Stimulated activated CD4-positive, alpha-beta T cell treated with anti-CD3 and anti-CD28 coated beads, Interleukin-1b, Interleukin-23, amount 100 ng/mL, for 4 hours (primary cell): ENCODE measurements at regions not wholly inside any gene's neighbourhood (a gene's known extent, or its start where the extent isn't known, plus 50 kb on each side); places are given as distances from the start of the nearest gene placed in this dataset.

ENCODE experiments used
- DNase-seq, 2 donors: peaks; one replicate each; pipeline ENCODE4 v3.0.0-alpha.2; 2020; ENCODE audit warnings: low read depth in 2 of 2

GRCh38 chr9:18348083-18348475, 125.9 kb upstream of the ADAMTSL1 start:
- no peak for DNase-seq

- no peak for DNase-seq
These were observed 124.4 kb upstream of the ADAMTSL1 start for GRCh38 chr9:18349530-18349929.

- DNase-seq: no peak
These were observed 123.9 kb upstream of the ADAMTSL1 start for GRCh38 chr9:18350036-18350435.

- no peak for DNase-seq
These were observed 122.9 kb upstream of the ADAMTSL1 start for GRCh38 chr9:18350995-18351595.

GRCh38 chr9:18352711-18353110, 121.2 kb upstream of the ADAMTSL1 start:
- no peak for DNase-seq

GRCh38 chr9:18353473-18353872, 120.5 kb upstream of the ADAMTSL1 start:
- DNase-seq: no peak

- DNase-seq: no peak
These were observed 116.6 kb upstream of the ADAMTSL1 start for GRCh38 chr9:18357321-18357720.

- DNase-seq: no peak
These were observed 115.6 kb upstream of the ADAMTSL1 start for GRCh38 chr9:18358325-18358724.

GRCh38 chr9:18359335-18359734, 114.6 kb upstream of the ADAMTSL1 start:
- DNase-seq: no peak

- no peak for DNase-seq
These were observed 113.9 kb upstream of the ADAMTSL1 start for GRCh38 chr9:18360005-18360404.

- DNase-seq: no peak
These were observed 112.3 kb upstream of the ADAMTSL1 start for GRCh38 chr9:18361646-18362045.

- no peak for DNase-seq
These were observed 111.8 kb upstream of the ADAMTSL1 start for GRCh38 chr9:18362166-18362565.

GRCh38 chr9:18362901-18363685, 110.9 kb upstream of the ADAMTSL1 start:
- no peak for DNase-seq

- no peak for DNase-seq
These were observed 108.3 kb upstream of the ADAMTSL1 start for GRCh38 chr9:18365651-18366050.

GRCh38 chr9:18366184-18366583, 107.8 kb upstream of the ADAMTSL1 start:
- no peak for DNase-seq

GRCh38 chr9:18368206-18368605, 105.7 kb upstream of the ADAMTSL1 start:
- no peak for DNase-seq

- no peak for DNase-seq
These were observed 102.8 kb upstream of the ADAMTSL1 start for GRCh38 chr9:18371141-18371540.

- DNase-seq: no peak
These were observed 102.3 kb upstream of the ADAMTSL1 start for GRCh38 chr9:18371621-18372020.

- DNase-seq: no peak
These were observed 94.7 kb upstream of the ADAMTSL1 start for GRCh38 chr9:18379073-18379811.

GRCh38 chr9:18382243-18382642, 91.7 kb upstream of the ADAMTSL1 start:
- DNase-seq: no peak

- no peak for DNase-seq
These were observed 89.9 kb upstream of the ADAMTSL1 start for GRCh38 chr9:18384066-18384465.

- DNase-seq: no peak
These were observed 88.1 kb upstream of the ADAMTSL1 start for GRCh38 chr9:18385696-18386490.
